Ascending aorta (tissue), 2 donors: ENCODE measurements at regions not wholly inside any gene's neighbourhood (a gene's known extent, or its start where the extent isn't known, plus 50 kb on each side); places are given as distances from the start of the nearest gene placed in this dataset.

Experiments
- DNase-seq, 2 donors: peaks; one replicate each; pipeline ENCODE4 v3.0.0-alpha.2; 2019; ENCODE audit warnings: low spot score in 2 of 2
- H3K27ac ChIP-seq, 2 donors: fragments of 200-600 bp; sonication (generic); one replicate each; pipeline ENCODE4 v1.5.1; 2016 to 2017; ENCODE audit warnings: mild to moderate bottlenecking in 1 of 2
- H3K27me3 ChIP-seq: fragments of 200-600 bp; sonication (generic); one replicate; pipeline ENCODE4 v1.5.1; 2017
- H3K36me3 ChIP-seq, 2 donors: fragments of 200-600 bp; sonication (generic); one replicate each; pipeline ENCODE4 v1.5.1; 2016
- H3K4me1 ChIP-seq, 2 donors: fragments of 200-600 bp; sonication (generic); one replicate each; pipeline ENCODE4 v1.5.1; 2016 to 2017; ENCODE audit warnings: mild to moderate bottlenecking in 1 of 2
- H3K4me3 ChIP-seq, 2 donors: fragments of 200-600 bp; sonication (generic); one replicate each; pipeline ENCODE4 v1.5.1; 2016 to 2017; ENCODE audit warnings: mild to moderate bottlenecking in 1 of 2
- H3K9me3 ChIP-seq, 2 donors: fragments of 200-600 bp; sonication (generic); one replicate each; pipeline ENCODE4 v1.5.1; 2016
- intact Hi-C: fragments of 100-400 bp; cut with DNase I; formaldehyde crosslinking; loops from one replicate; pipeline ENCODE4 v1.15.1; 2023
- TF ChIP-seq, protein P1 (sequence below), 3 experiments: fragments of 200-600 bp in 2 of 3; fragments of 450-650 bp in 1 of 3; sonication (generic) in 2 of 3; IDR thresholded peaks; one replicate each; pipeline ENCODE4 v1.5.1; 2016 to 2019; ENCODE audit warnings: antibody characterized with exemption in 3 of 3, mild to moderate bottlenecking in 1 of 3, moderate library complexity in 1 of 3

DNA sequence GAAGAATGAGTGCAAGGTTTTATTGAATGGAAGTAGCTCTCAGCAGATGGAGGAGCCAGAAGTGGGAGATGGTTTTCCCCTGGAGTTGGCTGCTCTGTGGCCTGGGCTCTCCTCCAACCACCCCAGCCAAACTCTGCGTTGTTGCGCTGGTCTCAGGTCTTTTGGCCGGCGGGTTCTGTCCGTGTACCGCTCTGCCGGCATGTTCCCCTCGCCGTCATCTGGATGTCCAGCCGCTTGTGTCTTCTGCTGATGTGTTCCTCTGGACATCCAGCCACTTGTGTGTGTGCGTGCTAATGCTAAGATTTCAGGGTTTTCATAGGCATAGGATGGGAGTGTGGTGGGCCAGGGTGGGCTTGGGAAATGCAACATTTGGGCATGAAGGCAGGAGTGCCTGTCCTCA is 1311.3 kb upstream of the TMEFF2 start:
- no peaks in the 10 kb centered on the region for H3K4me1 ChIP-seq
- DNase-seq, result no peak
- no peaks in the 10 kb centered on the region for H3K27me3 ChIP-seq
- intact Hi-C loops, result no loop called here
- TF ChIP-seq, protein P1, sequence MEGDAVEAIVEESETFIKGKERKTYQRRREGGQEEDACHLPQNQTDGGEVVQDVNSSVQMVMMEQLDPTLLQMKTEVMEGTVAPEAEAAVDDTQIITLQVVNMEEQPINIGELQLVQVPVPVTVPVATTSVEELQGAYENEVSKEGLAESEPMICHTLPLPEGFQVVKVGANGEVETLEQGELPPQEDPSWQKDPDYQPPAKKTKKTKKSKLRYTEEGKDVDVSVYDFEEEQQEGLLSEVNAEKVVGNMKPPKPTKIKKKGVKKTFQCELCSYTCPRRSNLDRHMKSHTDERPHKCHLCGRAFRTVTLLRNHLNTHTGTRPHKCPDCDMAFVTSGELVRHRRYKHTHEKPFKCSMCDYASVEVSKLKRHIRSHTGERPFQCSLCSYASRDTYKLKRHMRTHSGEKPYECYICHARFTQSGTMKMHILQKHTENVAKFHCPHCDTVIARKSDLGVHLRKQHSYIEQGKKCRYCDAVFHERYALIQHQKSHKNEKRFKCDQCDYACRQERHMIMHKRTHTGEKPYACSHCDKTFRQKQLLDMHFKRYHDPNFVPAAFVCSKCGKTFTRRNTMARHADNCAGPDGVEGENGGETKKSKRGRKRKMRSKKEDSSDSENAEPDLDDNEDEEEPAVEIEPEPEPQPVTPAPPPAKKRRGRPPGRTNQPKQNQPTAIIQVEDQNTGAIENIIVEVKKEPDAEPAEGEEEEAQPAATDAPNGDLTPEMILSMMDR (IDR thresholded peaks at IDR 0.05), result no peak
- no peaks in the 10 kb centered on the region for H3K9me3 ChIP-seq
- H3K4me3 ChIP-seq, result no peak overlapping the region
- H3K36me3 ChIP-seq, result no peaks in the 10 kb centered on the region
- H3K27ac ChIP-seq, result no peak overlapping the region

DNA sequence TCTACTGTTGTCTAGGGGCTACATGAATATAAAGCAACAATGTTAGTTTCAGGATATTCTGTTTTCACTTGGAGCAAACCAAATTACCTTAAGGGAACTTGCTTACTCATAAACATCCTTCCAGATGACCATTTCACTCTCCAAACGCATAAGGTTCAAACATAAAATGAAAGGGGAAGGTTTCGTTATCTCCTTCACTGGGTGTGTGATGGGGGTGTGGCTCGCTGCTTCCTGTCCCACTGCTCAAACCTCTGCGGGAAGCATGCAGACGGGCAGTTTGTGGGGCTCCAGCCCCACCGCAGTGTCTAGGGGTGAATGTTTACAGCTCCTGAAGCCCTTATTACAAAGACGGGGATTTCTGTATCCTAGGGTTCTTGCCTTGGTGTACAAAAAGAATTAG is 1310.9 kb upstream of the TMEFF2 start:
- Histone ChIP-seq H3K9me3 (no peaks in the 10 kb centered on the region), H3K4me3 (no peak overlapping the region), H3K27ac (no peak overlapping the region), H3K36me3 (no peaks in the 10 kb centered on the region), H3K4me1 (no peaks in the 10 kb centered on the region), H3K27me3 (no peaks in the 10 kb centered on the region)
- intact Hi-C loops, result no loop called here
- TF ChIP-seq, protein P1 (IDR thresholded peaks at IDR 0.05), result no peak
- DNase-seq, result no peak

DNA sequence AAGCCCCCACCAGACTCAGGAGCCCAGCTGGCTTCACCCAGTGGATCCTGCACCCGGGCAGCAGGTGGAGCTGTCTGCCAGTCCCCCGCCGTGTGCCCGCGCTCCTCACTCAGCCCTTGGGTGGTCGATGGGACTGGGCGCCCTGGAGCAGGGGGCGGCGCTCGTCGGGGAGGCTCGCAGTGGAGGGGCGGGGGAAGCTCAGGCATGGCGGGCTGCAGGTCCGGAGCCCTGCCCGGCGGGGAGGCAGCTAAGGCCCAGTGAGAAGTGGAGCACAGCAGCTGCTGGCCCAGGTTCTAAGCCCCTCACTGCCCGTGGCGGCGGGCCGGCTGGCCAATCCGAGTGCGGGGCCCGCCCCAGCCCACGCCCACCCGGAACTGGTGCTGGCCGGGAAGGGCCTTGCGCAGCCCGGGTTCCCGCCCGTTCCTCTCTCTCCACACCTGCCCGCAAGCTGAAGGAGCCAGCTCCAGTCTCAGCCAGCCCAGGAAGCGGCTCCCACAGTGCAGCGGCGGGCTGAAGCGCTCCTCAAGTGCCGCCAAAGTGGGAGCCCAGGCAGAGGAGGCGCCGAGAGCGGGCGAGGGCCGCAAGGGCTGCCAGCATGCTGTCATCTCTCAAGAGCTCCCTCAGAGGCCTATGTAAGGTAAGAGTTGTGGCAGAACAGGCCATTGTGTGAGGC is 1307.8 kb upstream of the TMEFF2 start:
- Histone ChIP-seq H3K36me3 (no peaks in the 10 kb centered on the region), H3K4me3 (no peak overlapping the region), H3K9me3 (no peaks in the 10 kb centered on the region), H3K4me1 (no peaks in the 10 kb centered on the region), H3K27me3 (no peaks in the 10 kb centered on the region), H3K27ac (no peak overlapping the region)
- intact Hi-C loops, result no loop called here
- TF ChIP-seq, protein P1 (IDR thresholded peaks at IDR 0.05), result no peak
- DNase-seq, result no peak

DNA sequence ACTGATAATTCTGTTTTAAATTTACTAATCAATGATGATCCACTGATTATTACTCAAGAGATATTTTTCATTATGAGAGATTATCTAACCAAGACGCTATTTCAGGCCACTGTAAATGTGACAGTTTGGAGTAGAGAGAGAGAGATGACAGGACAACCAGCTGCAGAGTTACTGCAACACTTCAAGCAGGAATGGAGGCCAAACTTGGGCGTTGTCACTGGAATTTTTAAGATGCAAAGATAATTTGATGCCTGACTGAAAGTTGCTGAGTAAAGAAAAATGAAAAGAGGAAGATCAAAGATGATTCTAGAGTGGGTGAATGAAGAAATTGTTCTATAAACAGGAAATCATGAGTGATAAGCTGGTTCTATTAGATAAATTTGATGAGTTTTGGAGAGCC is 1302.1 kb upstream of the TMEFF2 start:
- Histone ChIP-seq H3K4me1 (no peaks in the 10 kb centered on the region), H3K36me3 (no peaks in the 10 kb centered on the region), H3K4me3 (no peak overlapping the region), H3K27ac (no peak overlapping the region), H3K9me3 (no peaks in the 10 kb centered on the region), H3K27me3 (no peaks in the 10 kb centered on the region)
- TF ChIP-seq, protein P1 (IDR thresholded peaks at IDR 0.05), result no peak
- no peak for DNase-seq
- intact Hi-C loops, result no loop called here

DNA sequence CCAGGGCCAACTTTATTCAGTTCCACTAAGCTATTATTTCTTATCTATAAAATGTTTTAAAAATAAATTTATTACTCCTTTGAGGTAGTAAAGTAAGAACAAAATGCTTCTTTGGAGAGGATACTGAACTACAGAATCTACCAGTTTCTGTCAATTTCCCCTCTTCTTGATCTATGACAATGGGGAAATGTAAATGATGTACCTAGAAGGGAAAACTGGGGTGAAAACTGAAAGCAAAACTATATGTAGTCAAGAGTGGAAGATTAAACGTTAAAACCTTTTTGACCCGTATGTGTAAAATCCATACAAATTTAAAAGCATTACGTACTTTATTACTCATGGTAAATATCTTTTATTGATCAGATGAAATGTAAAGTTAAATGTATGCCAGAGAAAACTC is 1287.8 kb upstream of the TMEFF2 start:
- intact Hi-C loops, result no loop called here
- no peak for DNase-seq
- H3K36me3 ChIP-seq, result no peaks in the 10 kb centered on the region
- no peaks in the 10 kb centered on the region for H3K4me1 ChIP-seq
- TF ChIP-seq, protein P1 (IDR thresholded peaks at IDR 0.05), result no peak
- H3K9me3 ChIP-seq, result no peaks in the 10 kb centered on the region
- H3K27ac ChIP-seq, result no peak overlapping the region
- no peak overlapping the region for H3K4me3 ChIP-seq
- no peaks in the 10 kb centered on the region for H3K27me3 ChIP-seq

DNA sequence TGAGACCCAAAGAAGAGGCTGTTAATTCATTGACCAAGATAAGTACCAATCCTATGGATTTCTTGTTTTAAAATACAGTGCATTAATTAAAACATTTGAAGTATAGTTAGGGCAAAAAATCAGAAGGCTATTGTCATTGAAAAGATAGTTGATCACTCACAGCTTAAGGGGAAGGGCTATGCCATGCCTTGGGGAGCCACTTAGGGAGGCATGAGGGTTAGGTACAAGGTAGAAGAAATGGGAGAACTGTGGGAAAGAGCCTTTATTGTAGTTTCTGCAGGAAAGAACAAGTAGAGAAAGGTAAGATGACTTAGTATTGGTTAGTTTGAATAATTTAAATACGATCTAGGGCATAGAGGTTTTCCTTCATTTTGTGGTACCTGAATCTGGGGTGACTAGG is 1285.5 kb upstream of the TMEFF2 start:
- Histone ChIP-seq H3K36me3 (no peaks in the 10 kb centered on the region), H3K27me3 (no peaks in the 10 kb centered on the region), H3K27ac (no peak overlapping the region), H3K9me3 (no peaks in the 10 kb centered on the region), H3K4me3 (no peak overlapping the region), H3K4me1 (no peaks in the 10 kb centered on the region)
- DNase-seq, result no peak
- TF ChIP-seq, protein P1 (IDR thresholded peaks at IDR 0.05), result no peak
- intact Hi-C loops, result no loop called here
